Heart left ventricle (tissue), 16 donors: ENCODE measurements at regions not wholly inside any gene's neighbourhood (a gene's known extent, or its start where the extent isn't known, plus 50 kb on each side); places are given as distances from the start of the nearest gene placed in this dataset.

Experiments used
- ATAC-seq, 4 donors: fragments of 200-7000 bp; cut with Tn5 transposase; one replicate each; pipeline ENCODE4 v1.9.1; 2020 to 2022; ENCODE audit warnings: moderate library complexity in 4 of 4, mild to moderate bottlenecking in 3 of 4, moderate number of reproducible peaks in 1 of 4
- DNase-seq, 5 donors: peaks; one replicate each; pipeline ENCODE4 v3.0.0-alpha.2; 2020
- H3K27ac ChIP-seq, 12 donors: fragments of 200-600 bp; sonication (generic) in 4 of 12; one replicate each; pipeline versions ENCODE4 v1.5.0 to v1.8.0; 2016 to 2022; ENCODE audit warnings: mild to moderate bottlenecking in 2 of 12
- H3K27me3 ChIP-seq, 9 donors: fragments of 200-600 bp; sonication (generic) in 2 of 9; one replicate each; pipeline versions ENCODE4 v1.5.1 to v1.8.0; 2016 to 2022; ENCODE audit warnings: mild to moderate bottlenecking in 3 of 9
- H3K36me3 ChIP-seq, 9 donors: fragments of 200-600 bp; sonication (generic) in 2 of 9; one replicate each; pipeline versions ENCODE4 v1.5.0 to v1.8.0; 2018 to 2022; ENCODE audit warnings: mild to moderate bottlenecking in 2 of 9
- H3K4me1 ChIP-seq, 12 donors: fragments of 200-600 bp; sonication (generic) in 4 of 12; one replicate each; pipeline versions ENCODE4 v1.5.0 to v1.8.0; 2016 to 2022; ENCODE audit warnings: mild to moderate bottlenecking in 3 of 12
- H3K4me3 ChIP-seq, 12 donors: fragments of 200-600 bp; sonication (generic) in 4 of 12; one replicate each; pipeline versions ENCODE4 v1.5.0 to v1.8.0; 2017 to 2022; ENCODE audit warnings: mild to moderate bottlenecking in 9 of 12, moderate library complexity in 4 of 12
- H3K9me3 ChIP-seq, 12 donors: fragments of 200-600 bp; sonication (generic) in 4 of 12; one replicate each; pipeline versions ENCODE4 v1.5.0 to v1.8.0; 2016 to 2022; ENCODE audit warnings: mild to moderate bottlenecking in 1 of 12
- CTCF ChIP-seq, 12 donors: fragments of 200-600 bp; sonication (generic) in 4 of 12; IDR thresholded peaks; one replicate each; pipeline versions ENCODE4 v1.5.0 to v1.8.0; 2018 to 2022; ENCODE audit warnings: antibody characterized with exemption in 12 of 12, mild to moderate bottlenecking in 5 of 12
- POLR2A ChIP-seq, 2 donors: fragments of 450-650 bp; IDR thresholded peaks; one replicate each; pipeline ENCODE4 v1.6.1; 2017; ENCODE audit warnings: antibody characterized with exemption in 2 of 2, mild to moderate bottlenecking in 2 of 2, moderate library complexity in 2 of 2
- WGBS, 4 donors: extraction: QIAGEN DNeasy Blood & Tissue Kit in 2 of 4; methylation state at CpG; one replicate each; pipeline versions ENCODE4 v1.1.5 to v1.1.7; 2013 to 2018; 5-methylcytosine and 5-hydroxymethylcytosine counted together
- intact Hi-C, 10 donors: fragments of 100-400 bp; cut with DNase I; formaldehyde crosslinking; loops; one replicate each; pipeline versions ENCODE4 v1.11.1 to v1.14.2; 2022
- donor health status: ischemic (EF 13 %, LVEDD 7.1; RV severe dilation, severe dysfunction).
- donor health status: healthy with polysubstance abuse.
- donor health status: DM: no; HTN: yes; CAD: no.
- donor health status: DM: no; HTN: no; CAD: no.
- donor health status: ischemic (EF 25% LVEDD 6.9; RV normal size, moderate dysfunction).
- donor health status: ischemic (EF 25% LVEDD 5.7; RV mildly dilated, moderate dysfunction).
- donor health status: healthy.
- donor health status: DM: yes; HTN: yes; CAD: no.
- donor health status: ischemic (EF 35%, LVEDD 5.7; RV mildly dilated, moderate dysfunction).
- donor health status: nonischemic (EF 11% LVEDD 7.7; RV severe dilation, severe dysfunction).
- donor health status: DM: yes; HTN: yes; CAD: no.
- donor health status: PGD.
- donor health status: ischemic (EF 29% LVEDD 5.4; RV normal size, mild dysfunction).
- donor health status: nonischemic (EF 23%, LVEDD 6.1; RV moderate dilation, normal function).

DNA sequence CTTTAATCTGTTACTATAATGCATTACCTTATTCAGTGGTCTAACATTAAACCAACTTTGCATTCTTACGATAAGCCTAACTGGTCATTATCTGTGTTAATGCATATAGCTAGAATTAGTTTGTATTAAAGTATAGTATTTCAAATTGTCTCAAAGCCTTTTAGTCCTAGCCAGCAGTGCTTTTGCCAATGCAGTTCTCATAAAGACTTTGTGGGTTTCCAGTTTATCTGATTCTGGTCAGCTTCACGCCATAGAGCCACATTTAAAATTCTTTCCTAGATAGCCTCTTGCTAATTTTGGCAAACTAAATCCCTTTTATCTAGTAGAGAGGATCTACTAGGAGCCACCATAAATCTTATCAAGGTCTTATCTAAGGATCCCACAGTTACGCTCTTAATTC is 78.9 kb upstream of the VASH1 start:
- DNase-seq = no peak
- Histone ChIP-seq H3K4me3 (no peak overlapping the region), H3K27me3 (no peaks in the 10 kb centered on the region), H3K27ac (no peak overlapping the region), H3K36me3 (no peaks in the 10 kb centered on the region), H3K4me1 (no peaks in the 10 kb centered on the region), H3K9me3 (peaks cover 0 to 53% (median 24%) of the 10 kb centered on the region in 12 donors)
- TF ChIP-seq POLR2A (IDR thresholded peaks at IDR 0.05) (no peak), CTCF (IDR thresholded peaks at IDR 0.05) (no peak)
- intact Hi-C loops = no loop called here
- 85 to 89% (median 87%) methylated on average over 3 of the region's 3 CpGs for WGBS, 4 donors
- no peak for ATAC-seq

DNA sequence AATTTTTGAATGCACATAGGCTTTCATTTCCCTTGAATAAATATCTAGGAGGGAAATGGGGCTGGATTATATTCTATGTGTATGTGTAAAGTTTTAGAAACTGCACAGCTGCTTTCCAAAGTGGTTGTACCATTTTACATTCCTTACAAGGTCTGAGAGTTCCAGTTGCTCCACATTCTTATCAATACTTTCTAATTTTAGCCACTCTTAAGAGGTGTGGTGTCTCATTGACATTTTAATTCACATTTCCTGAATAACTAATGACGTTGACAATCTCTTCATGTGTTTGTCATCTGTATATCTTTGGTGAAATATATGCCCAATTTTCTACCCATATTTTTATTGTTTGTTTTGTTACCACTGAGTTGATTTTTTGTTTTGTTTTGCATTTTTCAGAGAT is 74.6 kb upstream of the VASH1 start:
- intact Hi-C loops = no loop called here
- no peaks in the 10 kb centered on the region for H3K27me3 ChIP-seq
- H3K4me3 ChIP-seq = no peak overlapping the region
- H3K9me3 ChIP-seq = peaks cover 0 to 62% (median 32%) of the 10 kb centered on the region in 12 donors
- WGBS, 4 donors = 43 to 48% (median 45%) methylated on average over 1 of the region's 1 CpG
- TF ChIP-seq CTCF (IDR thresholded peaks at IDR 0.05) (no peak), POLR2A (IDR thresholded peaks at IDR 0.05) (no peak)
- no peak overlapping the region for H3K27ac ChIP-seq
- no peaks in the 10 kb centered on the region for H3K4me1 ChIP-seq
- DNase-seq (no peak), ATAC-seq (no peak)
- no peaks in the 10 kb centered on the region for H3K36me3 ChIP-seq

DNA sequence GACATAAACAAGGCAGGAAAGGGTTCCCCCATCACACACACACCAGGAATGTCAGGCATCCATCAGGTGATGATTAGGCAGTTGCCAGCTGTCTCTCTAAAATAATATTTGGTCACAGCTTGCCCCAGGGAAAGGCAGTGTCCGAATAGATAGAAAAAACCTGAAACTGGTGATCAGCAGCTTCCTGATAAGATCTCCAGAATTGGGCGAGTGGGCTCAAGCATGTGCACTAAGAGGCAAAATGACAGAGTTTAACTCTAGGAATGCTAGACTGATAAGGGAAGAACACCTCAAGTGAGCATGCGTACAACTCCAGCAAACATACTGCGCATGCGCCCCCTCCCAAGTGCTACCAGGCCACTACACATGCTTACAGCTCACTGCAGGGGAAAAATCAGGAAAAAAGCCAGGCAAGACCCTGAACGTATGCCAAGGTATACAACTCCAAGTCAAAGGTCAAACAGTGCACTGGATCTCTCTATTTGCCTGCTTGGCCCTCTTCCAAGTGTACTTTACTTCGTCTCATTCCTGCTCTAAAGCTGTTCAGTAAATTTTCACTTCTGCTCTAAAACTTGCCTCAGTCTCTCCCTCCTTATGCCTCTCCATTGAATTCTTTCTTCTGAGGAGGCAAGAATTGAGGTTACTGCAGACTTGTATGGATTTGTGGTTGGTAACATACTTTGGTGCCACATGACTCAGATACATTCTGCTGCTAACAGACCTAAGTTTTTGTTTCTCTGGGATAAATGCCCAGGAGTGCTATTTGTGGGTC is 73.5 kb upstream of the VASH1 start:
- ATAC-seq (no peak), DNase-seq (no peak)
- intact Hi-C loops = no loop called here
- Histone ChIP-seq H3K4me3 (no peak overlapping the region), H3K36me3 (no peaks in the 10 kb centered on the region), H3K27ac (no peak overlapping the region), H3K4me1 (no peaks in the 10 kb centered on the region), H3K27me3 (no peaks in the 10 kb centered on the region), H3K9me3 (peaks cover 0 to 50% (median 24%) of the 10 kb centered on the region in 12 donors)
- TF ChIP-seq CTCF (IDR thresholded peaks at IDR 0.05) (no peak), POLR2A (IDR thresholded peaks at IDR 0.05) (no peak)
- WGBS, 4 donors = 74 to 80% (median 77%) methylated on average over 7 of the region's 7 CpGs

DNA sequence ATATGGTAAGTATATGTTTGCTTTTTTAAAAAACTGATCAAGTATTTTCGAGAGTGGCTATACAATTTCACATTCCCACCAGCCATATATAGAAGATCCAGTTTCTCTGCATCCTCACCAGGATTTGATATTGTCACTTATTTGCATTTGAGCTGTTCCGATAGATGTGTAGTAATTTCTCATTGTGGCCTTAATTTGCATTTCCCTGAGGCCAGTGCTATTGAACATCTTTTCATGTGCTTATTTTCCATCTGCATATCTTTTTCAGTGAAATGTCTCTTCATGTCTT is 72.9 kb upstream of the VASH1 start:
- DNase-seq = no peak
- Histone ChIP-seq H3K9me3 (peaks cover 0 to 45% (median 21%) of the 10 kb centered on the region in 12 donors), H3K4me3 (no peak overlapping the region), H3K36me3 (no peaks in the 10 kb centered on the region), H3K4me1 (no peaks in the 10 kb centered on the region), H3K27me3 (no peaks in the 10 kb centered on the region), H3K27ac (no peak overlapping the region)
- TF ChIP-seq CTCF (IDR thresholded peaks at IDR 0.05) (no peak), POLR2A (IDR thresholded peaks at IDR 0.05) (no peak)
- 84 to 88% (median 86%) methylated on average over 2 of the region's 2 CpGs for WGBS, 4 donors
- no peak for ATAC-seq
- intact Hi-C loops = no loop called here
